PC-9 (cell line): ENCODE measurements at regions not wholly inside any gene's neighbourhood (a gene's known extent, or its start where the extent isn't known, plus 50 kb on each side); places are given as distances from the start of the nearest gene placed in this dataset.

Source experiments
- BruUV-seq: library from RNA; stranded (reverse); fragments of 400-500 nt; replicated peaks from 2 replicates; lab custom pipeline; 2021; lab: Mats Ljungman, UMichigan
- CTCF ChIA-PET: fragments of 300-600 bp; sonication (Branson Sonifier 250); formaldehyde crosslinking; loops from one replicate; lab custom pipeline; 2022; ENCODE audit warnings: antibody characterized with exemption; lab: Charles Lee
- POLR2A ChIA-PET: fragments of 300-600 bp; sonication (Branson Sonifier 250); formaldehyde crosslinking; loops from one replicate; lab custom pipeline; 2022; ENCODE audit warnings: antibody characterized with exemption; ENCODE audit not compliant: unreplicated experiment; lab: Charles Lee
- DNase-seq, 2 experiments: peaks; one replicate each; pipeline versions ENCODE4 v3.0.0 to v3.0.0-alpha.2; 2015 to 2022; ENCODE audit warnings: mixed read lengths in 1 of 2
- H2AFZ ChIP-seq: fragments of 200-600 bp; sonication (generic); 2 replicates; pipeline ENCODE4 v1.8.1; 2017; ENCODE audit warnings: antibody characterized with exemption
- H3F3A ChIP-seq: fragments of 200-600 bp; sonication (generic); 2 replicates; pipeline ENCODE4 v1.8.1; 2017; ENCODE audit warnings: antibody characterized with exemption, mild to moderate bottlenecking, low read depth; ENCODE audit not compliant: insufficient read depth
- H3K27ac ChIP-seq: fragments of 200-600 bp; sonication (generic); 2 replicates; pipeline ENCODE4 v1.6.1; 2016; ENCODE audit warnings: mixed run types
- H3K27me3 ChIP-seq: fragments of 200-600 bp; sonication (generic); 2 replicates; pipeline ENCODE4 v1.6.1; 2016; ENCODE audit warnings: low read depth, mixed run types; ENCODE audit not compliant: insufficient read depth
- H3K36me3 ChIP-seq: fragments of 200-600 bp; sonication (generic); 2 replicates; pipeline ENCODE4 v1.6.1; 2016; ENCODE audit warnings: low read depth, mixed run types
- H3K4me1 ChIP-seq: fragments of 200-600 bp; sonication (generic); replicated peaks from 2 replicates; pipeline ENCODE4 v1.6.1; 2016; ENCODE audit warnings: mixed run types; ENCODE audit not compliant: insufficient read depth
- H3K4me2 ChIP-seq: fragments of 200-600 bp; sonication (generic); 2 replicates; pipeline ENCODE4 v1.6.1; 2017; ENCODE audit warnings: mixed run types
- H3K4me3 ChIP-seq: fragments of 200-600 bp; sonication (generic); 2 replicates; pipeline ENCODE4 v1.6.1; 2016; ENCODE audit warnings: mixed run types
- H3K79me2 ChIP-seq: fragments of 200-600 bp; sonication (generic); 2 replicates; pipeline ENCODE4 v1.6.1; 2017; ENCODE audit warnings: low read depth, mixed run types
- H3K9me2 ChIP-seq: fragments of 200-600 bp; sonication (generic); 2 replicates; pipeline ENCODE4 v1.8.1; 2017; ENCODE audit warnings: mild to moderate bottlenecking; ENCODE audit not compliant: insufficient read depth
- H3K9me3 ChIP-seq: fragments of 200-600 bp; sonication (generic); 2 replicates; pipeline ENCODE4 v1.8.1; 2016; ENCODE audit warnings: low read depth; ENCODE audit not compliant: insufficient read depth
- H4K20me1 ChIP-seq: fragments of 200-600 bp; sonication (generic); 2 replicates; pipeline ENCODE4 v1.8.1; 2017; ENCODE audit not compliant: insufficient read depth
- CTCF ChIP-seq: fragments of 200-600 bp; sonication (generic); conservative IDR thresholded peaks from 2 replicates; pipeline ENCODE4 v1.6.1; 2017; ENCODE audit warnings: mixed run types, antibody characterized with exemption, mild to moderate bottlenecking, moderate library complexity
- EZH2 ChIP-seq: fragments of 200-600 bp; sonication (generic); IDR thresholded peaks from 2 replicates; pipeline ENCODE4 v1.8.0; 2017; ENCODE audit warnings: antibody characterized with exemption, low read depth
- intact Hi-C: fragments of 100-400 bp; cut with micrococcal nuclease; formaldehyde crosslinking; loops from one replicate; pipeline ENCODE4 v1.10.0; 2022; ENCODE audit not compliant: unreplicated experiment

- ChIA-PET POLR2A (no interaction called here), CTCF (no interaction called here)
- DNase-seq: no peak
- H3K4me3 ChIP-seq: no peak overlapping the region
- no peak overlapping the region for H3K4me2 ChIP-seq
- no peaks in the 10 kb centered on the region for H3K36me3 ChIP-seq
- no peak overlapping the region for H2AFZ ChIP-seq
- H3K9me3 ChIP-seq: no peaks in the 10 kb centered on the region
- intact Hi-C loops: no loop called here
- BruUV-seq: no TSS peak
- H3K4me1 ChIP-seq: no peaks in the 10 kb centered on the region
- TF ChIP-seq EZH2 (no peak), CTCF (no peak)
- H4K20me1 ChIP-seq: no peaks in the 10 kb centered on the region
- no peaks in the 10 kb centered on the region for H3K79me2 ChIP-seq
- H3K27me3 ChIP-seq: no peaks in the 10 kb centered on the region
- H3K9me2 ChIP-seq: no peaks in the 10 kb centered on the region
- no peak overlapping the region for H3K27ac ChIP-seq
- H3F3A ChIP-seq: no peaks in the 10 kb centered on the region
Measured at GRCh38 chr5:103840600-103840999, 278.0 kb upstream of the NUDT12 start.

DNA sequence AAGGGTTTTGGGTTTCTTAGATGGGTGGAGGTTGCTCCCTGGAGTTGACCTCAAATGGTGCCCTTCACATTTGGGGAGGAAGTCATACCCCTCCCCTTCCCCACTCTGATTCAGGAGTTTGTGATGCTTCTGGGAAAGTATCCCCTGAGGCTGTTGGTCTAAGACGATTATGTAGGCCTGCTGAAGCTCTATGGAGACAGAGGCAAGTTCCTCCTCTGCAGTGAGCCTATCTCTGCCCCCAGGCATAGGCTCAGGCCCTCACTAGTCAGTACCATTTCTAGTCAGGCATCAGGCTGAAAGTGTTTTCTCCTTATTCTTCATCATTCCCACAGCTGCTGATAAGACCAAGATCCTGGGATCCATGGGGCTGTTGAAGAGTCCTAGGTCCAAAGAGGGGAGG lies 271.6 kb upstream of the NUDT12 start:
- intact Hi-C loops: no loop called here
- Histone ChIP-seq H2AFZ (no peak overlapping the region), H3K4me1 (no peaks in the 10 kb centered on the region), H3K27ac (no peak overlapping the region), H3K4me2 (no peak overlapping the region), H3K36me3 (no peaks in the 10 kb centered on the region), H3K9me2 (no peaks in the 10 kb centered on the region), H4K20me1 (no peaks in the 10 kb centered on the region), H3K79me2 (no peaks in the 10 kb centered on the region), H3K27me3 (no peaks in the 10 kb centered on the region), H3F3A (no peaks in the 10 kb centered on the region), H3K4me3 (no peak overlapping the region), H3K9me3 (no peaks in the 10 kb centered on the region; the same call in 1 of the 2 replicates)
- BruUV-seq: no TSS peak
- no peak for DNase-seq
- POLR2A ChIA-PET: no interaction called here
- TF ChIP-seq CTCF: no peak
- CTCF ChIA-PET: no interaction called here

- Histone ChIP-seq H3K27ac (no peak overlapping the region), H3K4me3 (no peak overlapping the region), H4K20me1 (no peaks in the 10 kb centered on the region), H3K36me3 (no peaks in the 10 kb centered on the region), H3K9me3 (no peaks in the 10 kb centered on the region; the same call in 1 of the 2 replicates), H3K79me2 (no peaks in the 10 kb centered on the region), H3K4me1 (no peaks in the 10 kb centered on the region), H3K4me2 (no peak overlapping the region), H2AFZ (no peak overlapping the region), H3K9me2 (no peaks in the 10 kb centered on the region), H3K27me3 (no peaks in the 10 kb centered on the region), H3F3A (no peaks in the 10 kb centered on the region)
- intact Hi-C loops: no loop called here
- TF ChIP-seq EZH2: no peak
- peak; percentile 67 for TF ChIP-seq CTCF
- DNase-seq: no peak
- CTCF ChIA-PET: no interaction called here
- POLR2A ChIA-PET: interaction anchor here (0.6 kb wide), 1 partner anchor 24 kb away, joined by 5 read pairs; no protein-coding TSS in a partner anchor
- BruUV-seq: no TSS peak
Measured at GRCh38 chr5:103829585-103829984, 267.0 kb upstream of the NUDT12 start.
